ENCODE measurements at regions not wholly inside any gene's neighbourhood (a gene's known extent, or its start where the extent isn't known, plus 50 kb on each side); places are given as distances from the start of the nearest gene placed in this dataset.
A peak's percentile ranks its signal among the peaks of the same experiment; 100 is the strongest.

DNA sequence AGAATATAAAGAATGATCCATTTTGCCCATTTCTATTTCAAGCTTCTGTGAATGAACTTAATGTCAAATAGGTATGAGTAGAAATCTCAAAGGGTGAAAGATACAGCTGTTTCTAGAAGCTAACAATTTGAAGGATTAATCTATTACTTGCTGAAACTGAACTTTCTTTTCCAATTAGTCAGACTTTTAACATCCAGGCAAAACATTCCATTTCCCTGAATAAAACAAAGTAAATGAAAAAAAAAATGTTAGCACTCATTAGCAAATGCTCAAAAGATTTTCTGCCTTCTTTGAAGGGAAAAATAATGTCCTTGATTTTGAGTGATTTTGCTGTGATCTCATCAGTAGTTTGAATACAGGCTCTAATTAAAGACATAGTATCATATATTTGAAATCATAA lies 447.6 kb upstream of the PRMT6 start:
- Mint-ChIP-seq H3K27ac (ENCODE audit: low read depth, unreplicated experiment) (no peak overlapping the region), H3K36me3 (ENCODE audit: insufficient read depth, unreplicated experiment) (no peaks in the 10 kb centered on the region), H3K4me1 (ENCODE audit: insufficient read depth, unreplicated experiment) (no peaks in the 10 kb centered on the region), H3K4me3 (ENCODE audit: unreplicated experiment) (no peak overlapping the region), H3K27me3 (ENCODE audit: insufficient read depth, unreplicated experiment) (no peaks in the 10 kb centered on the region), H3K9me3 (ENCODE audit: unreplicated experiment) (no peaks in the 10 kb centered on the region)
- TF ChIP-seq, protein P1, sequence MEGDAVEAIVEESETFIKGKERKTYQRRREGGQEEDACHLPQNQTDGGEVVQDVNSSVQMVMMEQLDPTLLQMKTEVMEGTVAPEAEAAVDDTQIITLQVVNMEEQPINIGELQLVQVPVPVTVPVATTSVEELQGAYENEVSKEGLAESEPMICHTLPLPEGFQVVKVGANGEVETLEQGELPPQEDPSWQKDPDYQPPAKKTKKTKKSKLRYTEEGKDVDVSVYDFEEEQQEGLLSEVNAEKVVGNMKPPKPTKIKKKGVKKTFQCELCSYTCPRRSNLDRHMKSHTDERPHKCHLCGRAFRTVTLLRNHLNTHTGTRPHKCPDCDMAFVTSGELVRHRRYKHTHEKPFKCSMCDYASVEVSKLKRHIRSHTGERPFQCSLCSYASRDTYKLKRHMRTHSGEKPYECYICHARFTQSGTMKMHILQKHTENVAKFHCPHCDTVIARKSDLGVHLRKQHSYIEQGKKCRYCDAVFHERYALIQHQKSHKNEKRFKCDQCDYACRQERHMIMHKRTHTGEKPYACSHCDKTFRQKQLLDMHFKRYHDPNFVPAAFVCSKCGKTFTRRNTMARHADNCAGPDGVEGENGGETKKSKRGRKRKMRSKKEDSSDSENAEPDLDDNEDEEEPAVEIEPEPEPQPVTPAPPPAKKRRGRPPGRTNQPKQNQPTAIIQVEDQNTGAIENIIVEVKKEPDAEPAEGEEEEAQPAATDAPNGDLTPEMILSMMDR (IDR thresholded peaks at IDR 0.05; ENCODE audit: unreplicated experiment) = no peak
- DNase-seq (ENCODE audit: unreplicated experiment) = no peak
- POLR2A ChIA-PET = interaction anchor here (0.7 kb wide), 1 partner anchor 27 kb away, joined by 3 read pairs; no protein-coding TSS in a partner anchor
- intact Hi-C loops (cut with micrococcal nuclease) = no loop called here
- no TSS peak for BruUV-seq (replicated peaks)
- CTCF ChIA-PET = interaction anchor here (0.5 to 1.2 kb wide), 4 partner anchors 11 to 1818 kb away, joined by 3 to 8 read pairs (median 4); no protein-coding TSS in a partner anchor

DNA sequence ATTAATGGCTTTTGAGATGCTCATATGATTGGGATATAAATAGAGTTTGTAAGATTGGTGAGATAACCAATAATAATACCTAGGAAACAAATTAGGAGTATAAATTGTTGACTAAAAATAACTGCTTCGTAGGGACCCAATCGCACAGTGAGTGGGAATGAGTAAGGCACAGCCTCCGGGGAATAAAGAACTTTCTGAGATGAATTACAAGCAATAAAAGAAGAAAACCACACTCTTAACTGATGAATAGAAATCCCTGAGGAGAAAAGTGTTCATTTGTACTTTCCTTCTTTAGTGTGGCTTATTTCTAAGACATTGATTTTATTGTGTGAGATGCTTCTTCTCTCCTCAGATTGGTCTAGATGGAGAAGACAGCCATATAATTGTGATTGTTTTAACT lies 443.4 kb upstream of the PRMT6 start:
- POLR2A ChIA-PET = interaction anchor here (0.6 kb wide), 1 partner anchor 439 kb away, joined by 3 read pairs; no protein-coding TSS in a partner anchor
- no peak overlapping the region for H3K4me3 Mint-ChIP-seq (ENCODE audit: unreplicated experiment)
- H3K27ac Mint-ChIP-seq (ENCODE audit: low read depth, unreplicated experiment) = no peak overlapping the region

DNA sequence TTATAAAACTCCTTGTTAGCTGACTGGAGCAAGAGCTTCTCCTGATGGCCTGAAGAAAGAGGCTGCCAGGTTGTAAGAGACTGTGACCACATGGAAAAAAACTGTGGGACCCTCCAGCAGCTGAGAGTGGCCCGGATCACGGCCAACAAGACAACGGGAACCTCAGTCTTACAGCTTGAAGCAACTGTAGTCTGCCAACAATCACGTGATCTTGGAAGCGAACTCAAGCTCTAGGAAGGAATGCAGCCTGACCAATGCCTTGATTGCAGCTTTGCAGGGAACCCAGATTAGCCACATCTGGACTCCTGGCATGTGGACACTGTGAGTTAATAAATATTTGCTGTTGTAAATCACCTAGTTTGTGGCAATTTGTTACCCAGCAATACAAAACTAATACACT lies 442.6 kb upstream of the PRMT6 start:
- intact Hi-C loops (cut with micrococcal nuclease) = no loop called here
- Mint-ChIP-seq H3K36me3 (ENCODE audit: insufficient read depth, unreplicated experiment) (no peaks in the 10 kb centered on the region), H3K27me3 (ENCODE audit: insufficient read depth, unreplicated experiment) (no peaks in the 10 kb centered on the region), H3K4me3 (ENCODE audit: unreplicated experiment) (no peak overlapping the region), H3K9me3 (ENCODE audit: unreplicated experiment) (no peaks in the 10 kb centered on the region), H3K27ac (ENCODE audit: low read depth, unreplicated experiment) (no peak overlapping the region), H3K4me1 (ENCODE audit: insufficient read depth, unreplicated experiment) (no peaks in the 10 kb centered on the region)
- no TSS peak for BruUV-seq (replicated peaks)
- ChIA-PET POLR2A (interaction anchor here (0.6 to 1.0 kb wide), 2 partner anchors 438 to 708 kb away, joined by 3 read pairs; no protein-coding TSS in a partner anchor), CTCF (no interaction called here)
- TF ChIP-seq, protein P1 (IDR thresholded peaks at IDR 0.05; ENCODE audit: unreplicated experiment) = no peak
- no peak for DNase-seq (ENCODE audit: unreplicated experiment)

More for the DNA sequence above, 443.4 kb upstream of the PRMT6 start:
- CTCF ChIA-PET = no interaction called here
- no TSS peak for BruUV-seq (replicated peaks)
- H3K27me3 Mint-ChIP-seq (ENCODE audit: insufficient read depth, unreplicated experiment) = no peaks in the 10 kb centered on the region
- no peaks in the 10 kb centered on the region for H3K4me1 Mint-ChIP-seq (ENCODE audit: insufficient read depth, unreplicated experiment)
- DNase-seq (ENCODE audit: unreplicated experiment) = no peak
- no peaks in the 10 kb centered on the region for H3K9me3 Mint-ChIP-seq (ENCODE audit: unreplicated experiment)
- TF ChIP-seq, protein P1 (IDR thresholded peaks at IDR 0.05; ENCODE audit: unreplicated experiment) = no peak
- intact Hi-C loops (cut with micrococcal nuclease) = no loop called here
- H3K36me3 Mint-ChIP-seq (ENCODE audit: insufficient read depth, unreplicated experiment) = no peaks in the 10 kb centered on the region

DNA sequence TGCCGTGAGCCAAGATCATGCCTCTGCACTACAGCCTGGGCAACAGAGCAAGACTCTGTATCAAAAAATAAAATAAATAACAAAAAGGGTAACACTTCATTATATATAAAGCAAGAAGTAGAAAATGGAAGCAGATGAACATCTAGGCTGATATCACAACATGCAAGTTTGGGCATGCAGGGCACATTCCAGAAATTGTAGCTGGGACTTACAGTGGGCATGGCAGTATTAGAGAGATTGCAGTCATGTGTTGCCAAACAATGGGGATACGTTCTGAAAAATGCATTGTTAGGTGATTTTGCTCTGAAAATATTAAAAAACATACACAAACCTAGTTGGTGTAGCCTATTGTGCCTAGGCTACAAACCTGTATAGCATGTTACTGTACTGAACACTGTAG lies 441.0 kb upstream of the PRMT6 start:
- intact Hi-C loops (cut with micrococcal nuclease) = no loop called here
- DNase-seq (ENCODE audit: unreplicated experiment) = peak; percentile 38
- H3K4me3 Mint-ChIP-seq (ENCODE audit: unreplicated experiment) = no peak overlapping the region
- BruUV-seq (replicated peaks) = no TSS peak
- H3K4me1 Mint-ChIP-seq (ENCODE audit: insufficient read depth, unreplicated experiment) = peaks cover 3% of the 10 kb centered on the region
- ChIA-PET POLR2A (interaction anchor here (0.7 kb wide), 1 partner anchor 1480 kb away, joined by 3 read pairs; no protein-coding TSS in a partner anchor), CTCF (interaction anchor here (0.8 kb wide), 1 partner anchor 270 kb away, joined by 3 read pairs; no protein-coding TSS in a partner anchor)
- TF ChIP-seq, protein P1 (IDR thresholded peaks at IDR 0.05; ENCODE audit: unreplicated experiment) = no peak
- H3K27me3 Mint-ChIP-seq (ENCODE audit: insufficient read depth, unreplicated experiment) = no peaks in the 10 kb centered on the region
- H3K27ac Mint-ChIP-seq (ENCODE audit: low read depth, unreplicated experiment) = no peak overlapping the region
- no peaks in the 10 kb centered on the region for H3K36me3 Mint-ChIP-seq (ENCODE audit: insufficient read depth, unreplicated experiment)
- H3K9me3 Mint-ChIP-seq (ENCODE audit: unreplicated experiment) = no peaks in the 10 kb centered on the region

All from MCF 10A (cell line).